ENCODE measurements at regions not wholly inside any gene's neighbourhood (a gene's known extent, or its start where the extent isn't known, plus 50 kb on each side); places are given as distances from the start of the nearest gene placed in this dataset.
"Not testable (repeated sequence)": the region's sequence is repeated elsewhere in the genome, so short reads cannot be mapped to it uniquely, and the experiment has no call there.

GRCh38 chr18:49690312-49690711 lies 123.0 kb downstream of the ACAA2 start:
- TF ChIP-seq POLR2A (IDR thresholded peaks at IDR 0.05) (no peak), POLR2AphosphoS5 (IDR thresholded peaks at IDR 0.05) (no peak), CTCF (IDR thresholded peaks at IDR 0.05) (no peak)
- DNase-seq (ENCODE audit: low spot score in 2 of 2): no peak
- H3K4me1 ChIP-seq: no peaks in the 10 kb centered on the region
- peaks cover 0 to 5% of the 10 kb centered on the region in 2 donors for H3K9me3 ChIP-seq
- no peak overlapping the region for H3K27ac ChIP-seq
- intact Hi-C loops (cut with DNase I; ENCODE audit: low total_unique reads): loop anchor here (5.0 kb wide), 1 partner anchor 1548 kb away; no protein-coding TSS in a partner anchor
- no peak overlapping the region for H3K4me3 ChIP-seq
- no peaks in the 10 kb centered on the region for H3K36me3 ChIP-seq
- no peaks in the 10 kb centered on the region for H3K27me3 ChIP-seq

- H3K27ac ChIP-seq: no peak overlapping the region
Measured at GRCh38 chr18:49685231-49685942, 123.5 kb downstream of the LIPG start.

GRCh38 chr18:49682803-49683190 lies 120.9 kb downstream of the LIPG start:
- H3K4me1 ChIP-seq; H3K36me3 ChIP-seq; intact Hi-C loops (cut with DNase I; ENCODE audit: low total_unique reads); DNase-seq (ENCODE audit: low spot score in 2 of 2); H3K27me3 ChIP-seq; H3K9me3 ChIP-seq; H3K4me3 ChIP-seq; H3K27ac ChIP-seq: not testable (repeated sequence)

More at GRCh38 chr18:49685231-49685942, 123.5 kb downstream of the LIPG start:
- no peaks in the 10 kb centered on the region for H3K4me1 ChIP-seq
- intact Hi-C loops (cut with DNase I; ENCODE audit: low total_unique reads): no loop called here
- no peaks in the 10 kb centered on the region for H3K9me3 ChIP-seq
- no peaks in the 10 kb centered on the region for H3K36me3 ChIP-seq
- H3K4me3 ChIP-seq: no peak overlapping the region
- TF ChIP-seq CTCF (IDR thresholded peaks at IDR 0.05): no peak
- no peak for TF ChIP-seq POLR2A (IDR thresholded peaks at IDR 0.05)
- no peak for TF ChIP-seq POLR2AphosphoS5 (IDR thresholded peaks at IDR 0.05)
- DNase-seq (ENCODE audit: low spot score in 2 of 2): no peak
- H3K27me3 ChIP-seq: no peaks in the 10 kb centered on the region

- Histone ChIP-seq H3K4me3 (no peak overlapping the region), H3K4me1 (no peaks in the 10 kb centered on the region), H3K27me3 (no peaks in the 10 kb centered on the region), H3K27ac (no peak overlapping the region), H3K36me3 (no peaks in the 10 kb centered on the region), H3K9me3 (no peaks in the 10 kb centered on the region)
- no peak for TF ChIP-seq CTCF (IDR thresholded peaks at IDR 0.05)
- no peak for TF ChIP-seq POLR2A (IDR thresholded peaks at IDR 0.05)
- no peak for TF ChIP-seq POLR2AphosphoS5 (IDR thresholded peaks at IDR 0.05)
- intact Hi-C loops (cut with DNase I; ENCODE audit: low total_unique reads): no loop called here
- DNase-seq (ENCODE audit: low spot score in 2 of 2): no peak
Measured at GRCh38 chr18:49682173-49682802, 120.4 kb downstream of the LIPG start.

GRCh38 chr18:49681387-49681786 lies 119.5 kb downstream of the LIPG start:
- Histone ChIP-seq H3K36me3 (no peaks in the 10 kb centered on the region), H3K4me1 (no peaks in the 10 kb centered on the region), H3K27ac (no peak overlapping the region), H3K4me3 (no peak overlapping the region), H3K9me3 (no peaks in the 10 kb centered on the region), H3K27me3 (no peaks in the 10 kb centered on the region)
- no peak for DNase-seq (ENCODE audit: low spot score in 2 of 2)
- TF ChIP-seq CTCF (IDR thresholded peaks at IDR 0.05) (no peak), POLR2AphosphoS5 (IDR thresholded peaks at IDR 0.05) (no peak), POLR2A (IDR thresholded peaks at IDR 0.05) (no peak)
- intact Hi-C loops (cut with DNase I; ENCODE audit: low total_unique reads): no loop called here

Measured in breast epithelium (tissue), 4 donors.